Kidney (tissue), 13 donors: ENCODE measurements at regions not wholly inside any gene's neighbourhood (a gene's known extent, or its start where the extent isn't known, plus 50 kb on each side); places are given as distances from the start of the nearest gene placed in this dataset.
"Not testable (repeated sequence)": the region's sequence is repeated elsewhere in the genome, so short reads cannot be mapped to it uniquely, and the experiment has no call there.

Experiments
- DNase-seq, 5 donors: peaks; one replicate each; pipeline ENCODE4 v3.0.0-alpha.2; 2013 to 2020
- FAIRE-seq: peaks from 2 replicates; lab custom pipeline; 2012; peaks lifted over from hg19 to GRCh38; lab: Jason Lieb, UNC
- H3K27ac ChIP-seq, 2 donors: one replicate each; pipeline ENCODE4 v1.7.0; 2013; ENCODE audit warnings: low read depth in 2 of 2, low read length in 2 of 2, inconsistent platforms in 1 of 2
- H3K27me3 ChIP-seq: one replicate; pipeline ENCODE4 v1.7.1; 2013; ENCODE audit warnings: low read length, inconsistent platforms; ENCODE audit not compliant: control insufficient read depth, insufficient read depth
- H3K36me3 ChIP-seq, 3 donors: one replicate each; pipeline versions ENCODE4 v1.7.0 to v1.7.1; 2013; ENCODE audit warnings: low read length in 3 of 3, control low read depth in 1 of 3, inconsistent platforms in 1 of 3; ENCODE audit not compliant: insufficient read depth in 3 of 3, control insufficient read depth in 2 of 3
- H3K4me1 ChIP-seq, 3 donors: one replicate each; pipeline versions ENCODE4 v1.7.0 to v1.7.1; 2013; ENCODE audit warnings: low read length in 3 of 3, inconsistent platforms in 1 of 3, low read depth in 1 of 3; ENCODE audit not compliant: control insufficient read depth in 2 of 3, insufficient read depth in 2 of 3
- H3K4me3 ChIP-seq, 3 donors: one replicate each; pipeline versions ENCODE4 v1.7.0 to v1.8.1; 2013; ENCODE audit warnings: low read length in 3 of 3, control low read depth in 1 of 3, inconsistent platforms in 1 of 3
- H3K9ac ChIP-seq, 3 donors: one replicate each; pipeline versions ENCODE4 v1.7.0 to v1.7.1; 2013; ENCODE audit warnings: low read length in 3 of 3, control low read depth in 1 of 3, inconsistent platforms in 1 of 3
- H3K9me3 ChIP-seq, 3 donors: one replicate each; pipeline versions ENCODE4 v1.7.0 to v1.7.1; 2013; ENCODE audit warnings: low read length in 3 of 3, control low read depth in 1 of 3, inconsistent platforms in 1 of 3; ENCODE audit not compliant: control insufficient read depth in 2 of 3, insufficient read depth in 1 of 3
- intact Hi-C: fragments of 100-400 bp; cut with DNase I; formaldehyde crosslinking; loops from one replicate; pipeline ENCODE4 v1.11.1; 2022
- TF ChIP-seq, protein P1 (sequence below): IDR thresholded peaks from 3 replicates; pipeline ENCODE4 v1.5.1; 2012; ENCODE audit warnings: mild to moderate bottlenecking, moderate library complexity, borderline replicate concordance; ENCODE audit not compliant: insufficient read depth; ENCODE audit errors: extremely low read depth
- donor health status: control.
- donor health status: control.
- donor health status: control.
- donor health status: control.
- donor health status: control.
- donor health status: DM: yes; HTN: yes; CAD: no.
- donor health status: Normal renal cell carcinoma (clear cell type).

DNA sequence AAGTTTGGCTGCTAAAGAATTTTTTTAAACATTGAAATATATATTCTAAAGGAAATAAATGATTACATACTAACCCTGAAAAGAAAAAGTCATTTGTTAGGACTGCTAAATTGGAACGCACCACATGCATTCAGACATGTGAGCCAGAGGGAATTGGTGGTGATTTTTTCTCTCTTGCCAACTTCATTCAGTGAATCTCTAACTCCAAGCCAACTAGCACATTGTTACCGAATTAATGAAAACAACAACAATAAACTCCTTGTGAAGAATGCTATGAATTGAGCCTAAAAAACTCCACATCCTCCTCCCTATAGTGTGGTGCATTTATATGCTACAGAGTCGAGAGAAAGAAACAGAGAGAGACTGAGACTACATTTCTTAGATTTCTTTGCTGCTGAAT is 135.5 kb upstream of the CACNA2D1 start:
- intact Hi-C loops, result loop anchor here (10.0 kb wide), 1 partner anchor 534 kb away; no protein-coding TSS in a partner anchor
- Histone ChIP-seq H3K27me3 (no peaks in the 10 kb centered on the region), H3K36me3 (no peaks in the 10 kb centered on the region), H3K4me3 (no peak overlapping the region), H3K9ac (no peak overlapping the region), H3K27ac (no peak overlapping the region), H3K4me1 (no peaks in the 10 kb centered on the region), H3K9me3 (no peaks in the 10 kb centered on the region)
- TF ChIP-seq, protein P1, sequence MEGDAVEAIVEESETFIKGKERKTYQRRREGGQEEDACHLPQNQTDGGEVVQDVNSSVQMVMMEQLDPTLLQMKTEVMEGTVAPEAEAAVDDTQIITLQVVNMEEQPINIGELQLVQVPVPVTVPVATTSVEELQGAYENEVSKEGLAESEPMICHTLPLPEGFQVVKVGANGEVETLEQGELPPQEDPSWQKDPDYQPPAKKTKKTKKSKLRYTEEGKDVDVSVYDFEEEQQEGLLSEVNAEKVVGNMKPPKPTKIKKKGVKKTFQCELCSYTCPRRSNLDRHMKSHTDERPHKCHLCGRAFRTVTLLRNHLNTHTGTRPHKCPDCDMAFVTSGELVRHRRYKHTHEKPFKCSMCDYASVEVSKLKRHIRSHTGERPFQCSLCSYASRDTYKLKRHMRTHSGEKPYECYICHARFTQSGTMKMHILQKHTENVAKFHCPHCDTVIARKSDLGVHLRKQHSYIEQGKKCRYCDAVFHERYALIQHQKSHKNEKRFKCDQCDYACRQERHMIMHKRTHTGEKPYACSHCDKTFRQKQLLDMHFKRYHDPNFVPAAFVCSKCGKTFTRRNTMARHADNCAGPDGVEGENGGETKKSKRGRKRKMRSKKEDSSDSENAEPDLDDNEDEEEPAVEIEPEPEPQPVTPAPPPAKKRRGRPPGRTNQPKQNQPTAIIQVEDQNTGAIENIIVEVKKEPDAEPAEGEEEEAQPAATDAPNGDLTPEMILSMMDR, result no peak
- FAIRE-seq, result no peak
- no peak for DNase-seq

DNA sequence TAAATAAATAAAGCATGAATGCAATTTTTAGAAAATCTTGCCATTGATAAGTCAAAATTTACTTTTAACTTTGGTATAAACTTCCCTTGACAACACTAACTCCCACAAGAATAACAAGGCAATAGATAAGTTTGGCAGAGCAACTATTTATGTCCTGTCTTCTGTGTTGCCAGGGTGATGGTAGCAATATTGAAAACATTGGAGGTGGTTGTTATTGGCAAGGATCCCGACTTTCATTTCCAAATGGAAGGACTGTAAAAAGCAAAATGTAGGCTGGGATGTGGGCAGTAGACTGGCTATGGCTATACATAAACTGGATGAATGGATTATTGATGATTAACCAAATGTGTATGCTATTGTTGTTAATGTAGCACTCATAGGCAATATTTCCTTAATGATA is 134.9 kb upstream of the CACNA2D1 start:
- intact Hi-C loops, result loop anchor here (10.0 kb wide), 1 partner anchor 534 kb away; no protein-coding TSS in a partner anchor

DNA sequence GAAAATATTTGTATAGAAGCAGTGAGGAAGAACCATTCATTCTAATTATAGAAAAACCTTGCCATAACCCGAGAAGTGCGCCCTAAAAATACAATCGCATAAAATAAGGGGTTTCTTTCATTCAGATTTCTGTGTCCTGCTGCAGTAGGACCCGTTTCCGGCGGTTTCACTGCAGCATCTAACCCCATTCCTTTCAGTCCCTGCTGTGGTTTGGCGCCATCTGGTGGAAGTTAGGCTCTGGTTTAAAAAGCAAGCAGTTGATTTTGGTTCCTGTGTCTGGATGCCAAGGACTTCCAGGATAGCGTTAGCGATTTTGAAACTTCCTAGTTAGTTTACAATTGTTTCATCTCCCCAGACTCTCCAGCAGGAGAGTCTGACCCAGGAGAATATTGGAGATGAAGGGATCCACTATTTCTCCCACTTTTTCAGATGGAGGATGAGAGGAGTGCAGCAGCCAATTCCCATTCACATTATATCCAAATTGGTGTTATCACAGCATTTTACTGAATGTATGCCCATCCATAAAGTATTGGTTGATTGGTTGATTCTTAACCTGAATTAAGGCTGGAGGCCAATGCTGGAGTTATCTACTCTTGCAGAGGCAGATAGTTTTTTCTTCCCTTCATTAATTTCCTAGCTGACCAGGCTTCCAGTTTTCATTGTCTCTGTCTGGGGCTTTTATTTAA is 128.8 kb upstream of the CACNA2D1 start:
- Histone ChIP-seq H3K4me3 (peak overlapping the region in 1 of 3 donors; percentile 15), H3K4me1 (no peaks in the 10 kb centered on the region), H3K9ac (no peak overlapping the region), H3K27ac (no peak overlapping the region), H3K9me3 (no peaks in the 10 kb centered on the region), H3K36me3 (no peaks in the 10 kb centered on the region), H3K27me3 (no peaks in the 10 kb centered on the region)
- DNase-seq (peak; percentile 84 to 95 (median 89)), FAIRE-seq (peak; percentile 42)
- intact Hi-C loops, result loop anchor here (10.0 kb wide), 1 partner anchor 528 kb away; no protein-coding TSS in a partner anchor
- TF ChIP-seq, protein P1, result peak; percentile 91

More for the DNA sequence above, 134.9 kb upstream of the CACNA2D1 start:
- DNase-seq (no peak), FAIRE-seq (no peak)
- Histone ChIP-seq H3K27me3 (no peaks in the 10 kb centered on the region), H3K9me3 (no peaks in the 10 kb centered on the region), H3K27ac (no peak overlapping the region), H3K4me3 (no peak overlapping the region), H3K9ac (no peak overlapping the region), H3K4me1 (no peaks in the 10 kb centered on the region), H3K36me3 (no peaks in the 10 kb centered on the region)
- TF ChIP-seq, protein P1, result no peak

DNA sequence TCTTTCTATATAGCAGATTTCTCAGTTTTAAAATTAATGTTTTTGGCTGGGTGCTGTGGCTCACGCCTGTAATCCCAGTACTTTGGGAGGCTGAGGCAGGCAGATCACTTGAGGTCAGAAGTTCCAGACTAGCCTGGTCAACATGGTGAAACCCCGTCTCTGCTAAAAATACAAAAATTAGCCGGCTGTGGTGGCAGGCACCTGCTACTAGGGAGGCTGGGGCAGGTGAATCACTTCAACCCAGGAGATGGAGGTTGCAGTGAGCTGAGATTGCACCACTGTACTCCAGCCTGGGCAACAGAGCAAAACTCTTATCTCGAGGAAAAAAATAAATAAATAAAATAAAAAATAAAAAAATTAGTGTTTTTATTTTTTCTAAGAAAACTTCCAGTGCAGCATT is 127.5 kb upstream of the CACNA2D1 start:
- H3K4me3 ChIP-seq, H3K9me3 ChIP-seq, H3K9ac ChIP-seq, H3K36me3 ChIP-seq, DNase-seq, FAIRE-seq, H3K27ac ChIP-seq, H3K4me1 ChIP-seq, H3K27me3 ChIP-seq: not testable (repeated sequence)
- intact Hi-C loops, result loop anchor here (10.0 kb wide), 1 partner anchor 526 kb away; no protein-coding TSS in a partner anchor
